K562 (cell line): ENCODE measurements at regions not wholly inside any gene's neighbourhood (a gene's known extent, or its start where the extent isn't known, plus 50 kb on each side); places are given as distances from the start of the nearest gene placed in this dataset.
A peak's percentile ranks its signal among the peaks of the same experiment; 100 is the strongest.

Experiments used
- CCNT2 ChIP-seq: IDR thresholded peaks from 2 replicates; pipeline ENCODE4 v1.6.1; 2011; ENCODE audit warnings: borderline replicate concordance, low read depth, mild to moderate bottlenecking, moderate library complexity, mixed read lengths, low read length; ENCODE audit not compliant: insufficient read length; ENCODE audit errors: extremely low read depth
- CSDE1 ChIP-seq, 2 experiments: fragments of 450-650 bp; IDR thresholded peaks; 2 replicates each; pipeline ENCODE4 v1.6.1; 2016; ENCODE audit warnings: mild to moderate bottlenecking in 1 of 2
- CTCF ChIP-seq, 3 experiments: IDR thresholded peaks in 2 of 3; conservative IDR thresholded peaks in 1 of 3; 2 replicates each; pipeline ENCODE4 v1.5.1; 2011 to 2012; ENCODE audit warnings: low read length in 3 of 3, mild to moderate bottlenecking in 3 of 3, control low read depth in 2 of 3, improper control_type of control experiment in 1 of 3, inconsistent platforms in 1 of 3, low read depth in 1 of 3, mixed read lengths in 1 of 3, moderate library complexity in 1 of 3; ENCODE audit not compliant: insufficient read depth in 2 of 3
- CXXC5 ChIP-seq: fragments of 250-450 bp; sonication (Bioruptor Pico); IDR thresholded peaks from 2 replicates; pipeline ENCODE4 v1.8.0; 2022; ENCODE audit warnings: inconsistent platforms, mild to moderate bottlenecking, moderate library complexity
- DDX20 ChIP-seq: fragments of 450-650 bp; IDR thresholded peaks from 2 replicates; pipeline ENCODE4 v1.6.1; 2016; ENCODE audit warnings: missing genetic modification characterization, low read depth, mild to moderate bottlenecking, missing compliant biosample characterization, moderate library complexity
- DEAF1 ChIP-seq: fragments of 450-650 bp; formaldehyde crosslinking; IDR thresholded peaks from 2 replicates; pipeline ENCODE4 v1.4.0; 2020; ENCODE audit warnings: mild to moderate bottlenecking, moderate library complexity
- DIDO1 ChIP-seq: fragments of 450-650 bp; IDR thresholded peaks from 2 replicates; pipeline ENCODE4 v1.6.1; 2016; ENCODE audit warnings: low read depth, missing biosample characterization, missing genetic modification characterization
- HDAC8 ChIP-seq: fragments of 450-650 bp; IDR thresholded peaks from 2 replicates; pipeline ENCODE4 v1.6.1; 2016; ENCODE audit warnings: mild to moderate bottlenecking, missing genetic modification characterization, moderate library complexity, missing compliant biosample characterization
- MAFG ChIP-seq: fragments of 450-650 bp; conservative IDR thresholded peaks from 2 replicates; pipeline ENCODE4 v1.6.1; 2016; ENCODE audit warnings: missing genetic modification characterization, missing compliant biosample characterization
- SMAD3 ChIP-seq: fragments of 450-650 bp; formaldehyde crosslinking; conservative IDR thresholded peaks from 2 replicates; pipeline ENCODE4 v1.4.0; 2020; ENCODE audit warnings: mild to moderate bottlenecking
- SOX6 ChIP-seq: fragments of 450-650 bp; IDR thresholded peaks from 2 replicates; pipeline ENCODE4 v1.6.1; 2014; ENCODE audit warnings: mild to moderate bottlenecking
- TARDBP ChIP-seq: fragments of 450-650 bp; IDR thresholded peaks from 2 replicates; pipeline ENCODE4 v1.6.1; 2016
- ZBTB34 ChIP-seq: fragments of 250-450 bp; sonication (Bioruptor Pico); IDR thresholded peaks from 2 replicates; pipeline ENCODE4 v1.8.0; 2021; ENCODE audit warnings: mild to moderate bottlenecking, moderate library complexity
- ZFX ChIP-seq: sonication (generic); formaldehyde crosslinking; IDR thresholded peaks from 2 replicates; pipeline ENCODE4 v1.8.0; 2022; ENCODE audit warnings: mild to moderate bottlenecking, missing genetic modification reagents, moderate library complexity
- ZNF134 ChIP-seq: fragments of 250-450 bp; sonication (Bioruptor Pico); conservative IDR thresholded peaks from 2 replicates; pipeline ENCODE4 v1.4.0; 2020

GRCh38 chr7:114048386-114049235 is 129.8 kb upstream of the PPP1R3A start (continued):
- TF ChIP-seq CTCF (IDR thresholded peaks at IDR 0.05 in 2 of 3, conservative IDR thresholded peaks at IDR 0.05 in 1 of 3; ENCODE audit: insufficient read depth in 2 of 3, low read depth in 1 of 3, low read length in 3 of 3), result no peak
- TF ChIP-seq ZNF134 (CRISPR knock-in tag), result no peak
- TF ChIP-seq DIDO1, result 0 out of 2 replicates have a peak, but pooled peaks have one; percentile 34
- no peak for TF ChIP-seq SOX6
- TF ChIP-seq CCNT2, result no peak
- TF ChIP-seq SMAD3 (CRISPR knock-in tag), result no peak
- TF ChIP-seq MAFG (tag), result peak; percentile 44; the same call in 1 of the 2 replicates
- TF ChIP-seq HDAC8 (tag), result no peak
- TF ChIP-seq CSDE1 (IDR thresholded peaks at IDR 0.05), result no peak
- TF ChIP-seq DEAF1, result no peak
- TF ChIP-seq DDX20, result no peak
- TF ChIP-seq ZFX (CRISPR knock-in tag), result no peak
- TF ChIP-seq CXXC5 (CRISPR knock-in tag), result 0 out of 2 replicates have a peak, but pooled peaks have one; percentile 8
- TF ChIP-seq ZBTB34 (CRISPR knock-in tag), result no peak
- no peak for TF ChIP-seq TARDBP
